NCI-H2029 (cell line): ENCODE measurements at regions not wholly inside any gene's neighbourhood (a gene's known extent, or its start where the extent isn't known, plus 50 kb on each side); places are given as distances from the start of the nearest gene placed in this dataset.

Experiments
- DNase-seq: peaks from one replicate; lab custom pipeline; 2025; lab: John Stamatoyannopoulos, UW

GRCh38 chr6:6781873-6782227 is 193.3 kb downstream of the LY86 start:
- no peak for DNase-seq

GRCh38 chr6:6783721-6784120 is 195.2 kb downstream of the LY86 start:
- DNase-seq: no peak

- no peak for DNase-seq
Observed at GRCh38 chr6:6784514-6785162, 196.1 kb downstream of the LY86 start.

GRCh38 chr6:6785163-6785521 is 196.6 kb downstream of the LY86 start:
- no peak for DNase-seq

GRCh38 chr6:6788394-6789032 is 200.0 kb downstream of the LY86 start:
- DNase-seq: peak; percentile 97

- no peak for DNase-seq
Observed at GRCh38 chr6:6790393-6790792, 201.9 kb downstream of the LY86 start.

GRCh38 chr6:6790891-6791290 is 202.4 kb downstream of the LY86 start:
- peak; percentile 27 for DNase-seq

GRCh38 chr6:6793388-6794250 is 205.1 kb downstream of the LY86 start:
- DNase-seq: no peak

- no peak for DNase-seq
Observed at GRCh38 chr6:6795393-6795792, 206.9 kb downstream of the LY86 start.

GRCh38 chr6:6796818-6797217 is 208.3 kb downstream of the LY86 start:
- DNase-seq: no peak

GRCh38 chr6:6798448-6798860 is 209.9 kb downstream of the LY86 start:
- no peak for DNase-seq

GRCh38 chr6:6801005-6801335 is 212.4 kb downstream of the LY86 start:
- no peak for DNase-seq

GRCh38 chr6:6801635-6802218 is 213.2 kb downstream of the LY86 start:
- DNase-seq: no peak

GRCh38 chr6:6803180-6803977 is 214.9 kb downstream of the LY86 start:
- peak; percentile 28 for DNase-seq

- DNase-seq: no peak
Observed at GRCh38 chr6:6804843-6805615, 216.5 kb downstream of the LY86 start.

- DNase-seq: no peak
Observed at GRCh38 chr6:6806844-6807518, 218.5 kb downstream of the LY86 start.

GRCh38 chr6:6808343-6808742 is 219.8 kb downstream of the LY86 start:
- DNase-seq: no peak

- no peak for DNase-seq
Observed at GRCh38 chr6:6808915-6809314, 220.4 kb downstream of the LY86 start.

- DNase-seq: peak; percentile 86
Observed at GRCh38 chr6:6810727-6811126, 222.2 kb downstream of the LY86 start.

GRCh38 chr6:6811128-6812009 is 222.8 kb downstream of the LY86 start:
- DNase-seq: peak; percentile 100
